ENCODE measurements at regions not wholly inside any gene's neighbourhood (a gene's known extent, or its start where the extent isn't known, plus 50 kb on each side); places are given as distances from the start of the nearest gene placed in this dataset.

GRCh38 chr1:207214453-207214852, 107.0 kb upstream of the CD55 start:
- TF ChIP-seq POLR2A (IDR thresholded peaks at IDR 0.05) (no peak), CTCF (IDR thresholded peaks at IDR 0.05) (no peak)
